Suppressor macrophage treated with lipopolysaccharide for 1 hour (primary cell): ENCODE measurements at regions not wholly inside any gene's neighbourhood (a gene's known extent, or its start where the extent isn't known, plus 50 kb on each side); places are given as distances from the start of the nearest gene placed in this dataset.

Experiments used
- DNase-seq, 3 donors: peaks; one replicate each; pipeline ENCODE4 v3.0.0-alpha.2; 2020 to 2022

- no peak for DNase-seq
These were observed 52.1 kb upstream of the STOX2 start for GRCh38 chr4:183852910-183853547.

GRCh38 chr4:183853548-183853940 is 51.6 kb upstream of the STOX2 start:
- DNase-seq: no peak
